ENCODE measurements at regions not wholly inside any gene's neighbourhood (a gene's known extent, or its start where the extent isn't known, plus 50 kb on each side); places are given as distances from the start of the nearest gene placed in this dataset.

DNA sequence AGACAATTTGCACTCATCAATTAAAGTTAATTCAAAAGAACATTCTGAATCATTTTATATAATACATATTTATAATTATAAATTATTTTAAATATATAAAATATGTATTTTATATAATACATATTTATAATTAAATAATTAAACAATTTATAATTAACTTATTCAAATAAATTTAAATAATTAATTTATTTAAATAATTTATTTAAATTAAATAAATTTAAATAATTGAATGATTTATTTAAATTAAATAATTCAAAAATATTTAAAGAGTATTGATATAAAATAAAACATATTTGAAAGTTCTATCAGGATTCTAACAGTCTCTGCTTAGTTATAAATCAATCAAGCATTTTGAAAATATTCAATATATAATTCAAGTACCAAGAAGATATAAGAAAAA is 775.5 kb upstream of the CTNND2 start:
- TF ChIP-seq, protein P1, sequence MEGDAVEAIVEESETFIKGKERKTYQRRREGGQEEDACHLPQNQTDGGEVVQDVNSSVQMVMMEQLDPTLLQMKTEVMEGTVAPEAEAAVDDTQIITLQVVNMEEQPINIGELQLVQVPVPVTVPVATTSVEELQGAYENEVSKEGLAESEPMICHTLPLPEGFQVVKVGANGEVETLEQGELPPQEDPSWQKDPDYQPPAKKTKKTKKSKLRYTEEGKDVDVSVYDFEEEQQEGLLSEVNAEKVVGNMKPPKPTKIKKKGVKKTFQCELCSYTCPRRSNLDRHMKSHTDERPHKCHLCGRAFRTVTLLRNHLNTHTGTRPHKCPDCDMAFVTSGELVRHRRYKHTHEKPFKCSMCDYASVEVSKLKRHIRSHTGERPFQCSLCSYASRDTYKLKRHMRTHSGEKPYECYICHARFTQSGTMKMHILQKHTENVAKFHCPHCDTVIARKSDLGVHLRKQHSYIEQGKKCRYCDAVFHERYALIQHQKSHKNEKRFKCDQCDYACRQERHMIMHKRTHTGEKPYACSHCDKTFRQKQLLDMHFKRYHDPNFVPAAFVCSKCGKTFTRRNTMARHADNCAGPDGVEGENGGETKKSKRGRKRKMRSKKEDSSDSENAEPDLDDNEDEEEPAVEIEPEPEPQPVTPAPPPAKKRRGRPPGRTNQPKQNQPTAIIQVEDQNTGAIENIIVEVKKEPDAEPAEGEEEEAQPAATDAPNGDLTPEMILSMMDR (IDR thresholded peaks at IDR 0.05; ENCODE audit: low read depth, low read length, poor library complexity, severe bottlenecking) = no peak
- TF ChIP-seq EZH2phosphoT487 (IDR thresholded peaks at IDR 0.05; ENCODE audit: borderline replicate concordance, low read length) = no peak

All from DOHH2 (cell line).